LNCAP (cell line): ENCODE measurements at regions not wholly inside any gene's neighbourhood (a gene's known extent, or its start where the extent isn't known, plus 50 kb on each side); places are given as distances from the start of the nearest gene placed in this dataset.

Experiments
- CTCF ChIP-seq: fragments of 450-650 bp; IDR thresholded peaks from 2 replicates; pipeline ENCODE4 v1.5.1; 2017; ENCODE audit warnings: mild to moderate bottlenecking

GRCh38 chr2:16135196-16135912, 195.0 kb downstream of the MYCN start:
- no peak for TF ChIP-seq CTCF

GRCh38 chr2:16134436-16135165, 194.3 kb downstream of the MYCN start:
- no peak for TF ChIP-seq CTCF

GRCh38 chr2:16130906-16131400, 190.6 kb downstream of the MYCN start:
- TF ChIP-seq CTCF: no peak

GRCh38 chr2:16130541-16130880, 190.2 kb downstream of the MYCN start:
- TF ChIP-seq CTCF: no peak

GRCh38 chr2:16129716-16130540, 189.6 kb downstream of the MYCN start:
- no peak for TF ChIP-seq CTCF

GRCh38 chr2:16128746-16129610, 188.6 kb downstream of the MYCN start:
- TF ChIP-seq CTCF: no peak

- no peak for TF ChIP-seq CTCF
These were observed 187.6 kb downstream of the MYCN start for GRCh38 chr2:16127958-16128357.
